H1 (cell line): ENCODE measurements at regions not wholly inside any gene's neighbourhood (a gene's known extent, or its start where the extent isn't known, plus 50 kb on each side); places are given as distances from the start of the nearest gene placed in this dataset.

Source experiments
- CTCF ChIA-PET: fragments of 300-600 bp; sonication (Branson Sonifier 250); formaldehyde crosslinking; loops from one replicate; lab custom pipeline; 2021; ENCODE audit not compliant: partially characterized antibody; lab: Charles Lee
- POLR2A ChIA-PET: fragments of 300-600 bp; sonication (Branson Sonifier 250); formaldehyde crosslinking; loops from one replicate; lab custom pipeline; 2021; ENCODE audit warnings: inconsistent platforms; ENCODE audit not compliant: partially characterized antibody; lab: Charles Lee
- DNase-seq, 2 experiments: peaks; one replicate each; pipeline versions ENCODE4 v3.0.0 to v3.0.0-alpha.2; 2010 to 2022; ENCODE audit warnings: low spot score in 2 of 2, low read depth in 1 of 2, mixed read lengths in 1 of 2
- FAIRE-seq: peaks from 2 replicates; lab custom pipeline; 2011; peaks lifted over from hg19 to GRCh38; lab: Jason Lieb, UNC
- H2AFZ ChIP-seq: 2 replicates; pipeline ENCODE4 v1.8.1; 2012; ENCODE audit warnings: low read length, inconsistent platforms
- H2AK5ac ChIP-seq: 2 replicates; pipeline ENCODE4 v1.6.1; 2013; ENCODE audit warnings: low read depth, low read length
- H2BK120ac ChIP-seq: replicated peaks from 2 replicates; pipeline ENCODE3; 2013; ENCODE audit warnings: low read depth, low read length, inconsistent platforms
- H2BK12ac ChIP-seq: 2 replicates; pipeline ENCODE4 v1.6.1; 2013; ENCODE audit warnings: low read depth, low read length
- H2BK15ac ChIP-seq: 2 replicates; pipeline ENCODE4 v1.6.1; 2013; ENCODE audit warnings: low read length
- H2BK20ac ChIP-seq: 2 replicates; pipeline ENCODE4 v1.6.1; 2013; ENCODE audit warnings: low read length
- H2BK5ac ChIP-seq: 2 replicates; pipeline ENCODE4 v1.6.1; 2013; ENCODE audit warnings: low read depth, low read length
- H3K14ac ChIP-seq: 2 replicates; pipeline ENCODE4 v1.6.1; 2013; ENCODE audit warnings: inconsistent platforms; ENCODE audit not compliant: insufficient read length
- H3K18ac ChIP-seq: 2 replicates; pipeline ENCODE4 v1.6.1; 2013; ENCODE audit warnings: low read length; ENCODE audit errors: extremely low read depth
- H3K23ac ChIP-seq: 2 replicates; pipeline ENCODE4 v1.6.1; 2013; ENCODE audit warnings: inconsistent platforms; ENCODE audit not compliant: insufficient read length
- H3K23me2 ChIP-seq: 2 replicates; pipeline ENCODE4 v1.6.1; 2013; ENCODE audit warnings: low read depth, low read length
- H3K27ac ChIP-seq: 2 replicates; pipeline ENCODE4 v1.6.1; 2011; ENCODE audit warnings: low read depth, low read length, inconsistent platforms
- H3K27me3 ChIP-seq, 4 experiments: replicated peaks in 1 of 4; 1 replicate in 1 of 4; 2 replicates in 3 of 4; pipeline versions ENCODE4 v1.6.1 to v1.8.1; 2011 to 2013; ENCODE audit warnings: low read length in 3 of 4, mild to moderate bottlenecking in 3 of 4, inconsistent platforms in 2 of 4, mixed read lengths in 2 of 4, moderate library complexity in 1 of 4; ENCODE audit not compliant: control insufficient read depth in 3 of 4, insufficient read depth in 3 of 4; ENCODE audit errors: extremely low read depth in 1 of 4
- H3K36me3 ChIP-seq, 4 experiments: 2 replicates each; pipeline versions ENCODE4 v1.6.1 to v1.8.1; 2011 to 2013; ENCODE audit warnings: mild to moderate bottlenecking in 4 of 4, low read length in 3 of 4, moderate library complexity in 2 of 4, control low read depth in 1 of 4, inconsistent platforms in 1 of 4; ENCODE audit not compliant: insufficient read depth in 4 of 4, control insufficient read depth in 2 of 4
- H3K4ac ChIP-seq: replicated peaks from 2 replicates; pipeline ENCODE3; 2013; ENCODE audit warnings: low read length, low read depth, mixed read lengths, inconsistent platforms; ENCODE audit not compliant: insufficient read length
- H3K4me1 ChIP-seq, 4 experiments: replicated peaks in 1 of 4; 1 replicate in 1 of 4; 2 replicates in 3 of 4; pipeline versions ENCODE4 v1.6.1 to v1.8.1; 2011 to 2013; ENCODE audit warnings: low read length in 3 of 4, inconsistent platforms in 2 of 4, mixed read lengths in 1 of 4; ENCODE audit not compliant: insufficient read depth in 4 of 4, control insufficient read depth in 3 of 4
- H3K4me2 ChIP-seq, 2 experiments: 2 replicates each; pipeline versions ENCODE4 v1.6.1 to v1.8.1; 2011 to 2013; ENCODE audit warnings: low read depth in 2 of 2, low read length in 2 of 2, control low read depth in 1 of 2, inconsistent platforms in 1 of 2, mild to moderate bottlenecking in 1 of 2; ENCODE audit not compliant: insufficient read depth in 1 of 2
- H3K4me3 ChIP-seq, 4 experiments: fragments of 200-600, 300-600 bp in 1 of 4; sonication (generic), shearing (Covaris generic), sonication (Bioruptor Twin) in 1 of 4; 2 replicates each; pipeline versions ENCODE4 v1.5.1 to v1.8.1; 2011 to 2016; ENCODE audit warnings: low read length in 4 of 4, low read depth in 3 of 4, control low read depth in 2 of 4, inconsistent platforms in 2 of 4, mild to moderate bottlenecking in 2 of 4, mixed read lengths in 1 of 4, moderate library complexity in 1 of 4; ENCODE audit not compliant: insufficient read depth in 2 of 4; ENCODE audit errors: extremely low read depth in 1 of 4
- H3K56ac ChIP-seq: replicated peaks from 2 replicates; pipeline ENCODE3; 2013; ENCODE audit warnings: low read depth, mild to moderate bottlenecking, mixed read lengths, low read length, inconsistent platforms; ENCODE audit not compliant: insufficient read length
- H3K79me1 ChIP-seq: 2 replicates; pipeline ENCODE4 v1.6.1; 2013; ENCODE audit warnings: low read depth, low read length, control low read depth
- H3K79me2 ChIP-seq, 2 experiments: 2 replicates each; pipeline versions ENCODE4 v1.6.1 to v1.8.1; 2012 to 2013; ENCODE audit warnings: low read length in 2 of 2, mild to moderate bottlenecking in 2 of 2, inconsistent platforms in 1 of 2; ENCODE audit not compliant: insufficient read depth in 2 of 2, control insufficient read depth in 1 of 2
- H3K9ac ChIP-seq, 4 experiments: replicated peaks in 1 of 4; 1 replicate in 1 of 4; 2 replicates in 3 of 4; pipeline versions ENCODE4 v1.6.1 to v1.8.1; 2011 to 2013; ENCODE audit warnings: low read depth in 3 of 4, low read length in 3 of 4, control low read depth in 2 of 4, mild to moderate bottlenecking in 2 of 4, moderate library complexity in 2 of 4, inconsistent platforms in 1 of 4; ENCODE audit errors: extremely low read depth in 1 of 4
- H3K9me3 ChIP-seq, 2 experiments: 2 replicates each; pipeline versions ENCODE4 v1.6.1 to v1.8.1; 2012 to 2013; ENCODE audit warnings: mild to moderate bottlenecking in 2 of 2, moderate library complexity in 2 of 2, control low read depth in 1 of 2, inconsistent platforms in 1 of 2, low read depth in 1 of 2, low read length in 1 of 2, mixed read lengths in 1 of 2; ENCODE audit not compliant: insufficient read depth in 2 of 2
- H4K20me1 ChIP-seq, 2 experiments: replicated peaks in 1 of 2; 2 replicates each; pipeline versions ENCODE3 to v1.8.1; 2011 to 2013; ENCODE audit warnings: inconsistent platforms in 2 of 2, low read length in 2 of 2, mild to moderate bottlenecking in 1 of 2; ENCODE audit not compliant: insufficient read depth in 2 of 2, control insufficient read depth in 1 of 2
- H4K5ac ChIP-seq: 2 replicates; pipeline ENCODE4 v1.6.1; 2013; ENCODE audit warnings: low read length, low read depth, mixed read lengths, inconsistent platforms; ENCODE audit not compliant: insufficient read length
- H4K8ac ChIP-seq: 2 replicates; pipeline ENCODE4 v1.8.0; 2013; ENCODE audit warnings: mild to moderate bottlenecking, moderate library complexity, low read length, inconsistent platforms; ENCODE audit not compliant: insufficient read depth; ENCODE audit errors: extremely low read depth
- H4K91ac ChIP-seq: replicated peaks from 2 replicates; pipeline ENCODE3; 2013; ENCODE audit warnings: low read length, mixed read lengths, inconsistent platforms; ENCODE audit not compliant: insufficient read length
- CEBPB ChIP-seq: IDR thresholded peaks from 2 replicates; pipeline ENCODE4 v1.6.1; 2012; ENCODE audit warnings: low read depth, low read length
- CHD1 ChIP-seq: IDR thresholded peaks from 2 replicates; pipeline ENCODE4 v1.6.1; 2012; ENCODE audit warnings: low read depth, low read length, improper control_type of control experiment
- JUN ChIP-seq: IDR thresholded peaks from 2 replicates; pipeline ENCODE4 v1.6.1; 2011; ENCODE audit warnings: low read depth, mild to moderate bottlenecking, improper control_type of control experiment, low read length
- KDM1A ChIP-seq: fragments of 200-600, 300-600 bp; sonication (generic); IDR thresholded peaks from 2 replicates; pipeline ENCODE4 v1.7.1; 2016; ENCODE audit warnings: mild to moderate bottlenecking, low read length, borderline replicate concordance
- KDM4A ChIP-seq: IDR thresholded peaks from one replicate; pipeline ENCODE4 v1.7.1; 2012; ENCODE audit warnings: low read depth, mild to moderate bottlenecking, moderate library complexity, low read length, inconsistent platforms; ENCODE audit not compliant: severe bottlenecking
- POLR2A ChIP-seq, 2 experiments: IDR thresholded peaks; 1 replicate in 1 of 2; 2 replicates in 1 of 2; pipeline ENCODE4 v1.6.1; 2011; ENCODE audit warnings: low read depth in 2 of 2, low read length in 2 of 2, mild to moderate bottlenecking in 2 of 2; ENCODE audit errors: control extremely low read depth in 1 of 2
- RXRA ChIP-seq: IDR thresholded peaks from 2 replicates; pipeline ENCODE4 v1.6.1; 2011; ENCODE audit warnings: low read depth, mild to moderate bottlenecking, low read length, moderate library complexity; ENCODE audit not compliant: insufficient read depth
- SAP30 ChIP-seq: fragments of 300-600 bp; sonication (generic); IDR thresholded peaks from 2 replicates; pipeline ENCODE4 v1.7.1; 2012; ENCODE audit warnings: low read length, moderate library complexity, mild to moderate bottlenecking, inconsistent platforms; ENCODE audit not compliant: insufficient read depth, insufficient replicate concordance
- SP1 ChIP-seq: IDR thresholded peaks from 2 replicates; pipeline ENCODE4 v1.6.1; 2011; ENCODE audit warnings: low read depth, low read length
- SP4 ChIP-seq: IDR thresholded peaks from 2 replicates; pipeline ENCODE4 v1.6.1; 2012; ENCODE audit warnings: low read length, inconsistent platforms
- SRF ChIP-seq: IDR thresholded peaks from 2 replicates; pipeline ENCODE4 v1.6.1; 2011; ENCODE audit warnings: mild to moderate bottlenecking, low read depth, low read length, moderate library complexity
- TAF1 ChIP-seq: IDR thresholded peaks from 2 replicates; pipeline ENCODE4 v1.6.1; 2011; ENCODE audit warnings: mild to moderate bottlenecking, low read depth, low read length
- TEAD4 ChIP-seq: IDR thresholded peaks from 2 replicates; pipeline ENCODE4 v1.6.1; 2012; ENCODE audit warnings: low read depth, low read length, inconsistent platforms, mixed read lengths
- WGBS, 2 experiments: shearing (Covaris generic) in 1 of 2; methylation state at CpG; one replicate each; pipeline versions ENCODE4 v1.1.6 to v1.1.7; 2013 to 2015; ENCODE audit warnings: low lambda C conversion rate in 2 of 2, mixed read lengths in 2 of 2, inconsistent platforms in 1 of 2, low coverage in 1 of 2, missing lambda C conversion rate in 1 of 2; ENCODE audit not compliant: insufficient replicate concordance in 2 of 2, insufficient coverage in 1 of 2, insufficient read length in 1 of 2; ENCODE audit errors: extremely low coverage in 1 of 2, missing lambda C conversion rate in 1 of 2; 5-methylcytosine and 5-hydroxymethylcytosine counted together
- TF ChIP-seq, protein P1 (sequence below): IDR thresholded peaks from 2 replicates; pipeline ENCODE4 v1.6.1; 2011; ENCODE audit warnings: low read length, improper control_type of control experiment
- TF ChIP-seq, protein P2 (sequence below): IDR thresholded peaks from 2 replicates; pipeline ENCODE4 v1.6.1; 2012; ENCODE audit warnings: inconsistent platforms

DNA sequence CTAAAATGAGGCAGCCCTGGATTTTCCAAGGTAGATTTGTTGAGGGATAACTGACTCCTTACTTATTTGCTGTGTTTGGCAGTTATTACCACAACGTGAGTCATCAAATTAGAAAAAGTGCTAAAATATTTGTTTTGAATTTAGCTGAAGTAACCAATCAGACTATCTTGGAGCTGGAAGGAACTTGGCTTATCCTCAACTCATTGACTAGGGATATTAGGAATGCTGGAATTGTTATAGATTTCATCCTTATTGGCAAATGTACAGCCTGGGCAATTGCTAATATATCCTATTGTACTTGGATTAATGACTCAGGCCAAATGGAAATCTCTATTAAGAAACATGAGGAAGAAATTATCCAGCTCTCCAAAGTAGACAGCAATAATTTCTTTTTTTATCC is 1189.0 kb upstream of the LRRN3 start:
- Histone ChIP-seq H3K79me1 (no peaks in the 10 kb centered on the region), H2BK20ac (no peak overlapping the region), H3K9me3 (peaks cover 0 to 8% of the 10 kb centered on the region in 2 experiments; a peak in 2 of 4 replicates), H2BK15ac (no peak overlapping the region), H4K8ac (no peak overlapping the region), H3K4ac (no peak overlapping the region), H4K20me1 (no peaks in the 10 kb centered on the region), H3K56ac (no peak overlapping the region), H4K5ac (no peak overlapping the region), H3K23me2 (no peaks in the 10 kb centered on the region), H3K18ac (no peak overlapping the region), H3K79me2 (no peaks in the 10 kb centered on the region), H3K9ac (no peak overlapping the region), H3K36me3 (no peaks in the 10 kb centered on the region), H3K14ac (no peak overlapping the region), H2BK12ac (no peak overlapping the region), H2AFZ (no peak overlapping the region), H2AK5ac (no peak overlapping the region), H3K27me3 (no peaks in the 10 kb centered on the region), H4K91ac (no peak overlapping the region), H3K4me3 (no peak overlapping the region), H3K27ac (no peak overlapping the region), H3K23ac (no peak overlapping the region), H2BK5ac (no peak overlapping the region), H3K4me1 (no peaks in the 10 kb centered on the region), H3K4me2 (no peak overlapping the region), H2BK120ac (no peak overlapping the region)
- 79% methylated on average over 1 of the region's 1 CpG; no CpG with 5 or more reads in 1 of the 2 experiments for WGBS, 2 experiments
- DNase-seq (no peak), FAIRE-seq (no peak)
- CTCF ChIA-PET, result no interaction called here
- POLR2A ChIA-PET, result no interaction called here
- TF ChIP-seq SP1, result no peak
- no peak for TF ChIP-seq POLR2A (IDR thresholded peaks at IDR 0.05; ENCODE audit: control extremely low read depth in 1 of 2, low read depth in 2 of 2, low read length in 2 of 2)
- TF ChIP-seq CHD1, result no peak
- no peak for TF ChIP-seq SP4
- TF ChIP-seq KDM1A, result no peak
- no peak for TF ChIP-seq TEAD4
- TF ChIP-seq SRF, result no peak
- no peak for TF ChIP-seq RXRA
- TF ChIP-seq JUN, result no peak
- TF ChIP-seq SAP30, result no peak
- no peak for TF ChIP-seq KDM4A
- TF ChIP-seq CEBPB, result no peak
- TF ChIP-seq, protein P1, sequence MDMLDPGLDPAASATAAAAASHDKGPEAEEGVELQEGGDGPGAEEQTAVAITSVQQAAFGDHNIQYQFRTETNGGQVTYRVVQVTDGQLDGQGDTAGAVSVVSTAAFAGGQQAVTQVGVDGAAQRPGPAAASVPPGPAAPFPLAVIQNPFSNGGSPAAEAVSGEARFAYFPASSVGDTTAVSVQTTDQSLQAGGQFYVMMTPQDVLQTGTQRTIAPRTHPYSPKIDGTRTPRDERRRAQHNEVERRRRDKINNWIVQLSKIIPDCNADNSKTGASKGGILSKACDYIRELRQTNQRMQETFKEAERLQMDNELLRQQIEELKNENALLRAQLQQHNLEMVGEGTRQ, result no peak
- TF ChIP-seq, protein P2, sequence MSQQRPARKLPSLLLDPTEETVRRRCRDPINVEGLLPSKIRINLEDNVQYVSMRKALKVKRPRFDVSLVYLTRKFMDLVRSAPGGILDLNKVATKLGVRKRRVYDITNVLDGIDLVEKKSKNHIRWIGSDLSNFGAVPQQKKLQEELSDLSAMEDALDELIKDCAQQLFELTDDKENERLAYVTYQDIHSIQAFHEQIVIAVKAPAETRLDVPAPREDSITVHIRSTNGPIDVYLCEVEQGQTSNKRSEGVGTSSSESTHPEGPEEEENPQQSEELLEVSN, result no peak
- no peak for TF ChIP-seq TAF1
